Neural cell (in vitro differentiated cells): ENCODE measurements at regions not wholly inside any gene's neighbourhood (a gene's known extent, or its start where the extent isn't known, plus 50 kb on each side); places are given as distances from the start of the nearest gene placed in this dataset.
"Not testable (repeated sequence)": the region's sequence is repeated elsewhere in the genome, so short reads cannot be mapped to it uniquely, and the experiment has no call there.

Experiments
- H2AFZ ChIP-seq: fragments of 200-600, 300-800 bp; sonication (generic), shearing (Covaris generic); 2 replicates; pipeline ENCODE4 v1.6.0; 2014; ENCODE audit warnings: low read depth, mild to moderate bottlenecking, antibody characterized with exemption, low read length, moderate library complexity
- H3F3A ChIP-seq: fragments of 200-600 bp; shearing (Covaris generic); 2 replicates; pipeline ENCODE4 v1.6.1; 2016; ENCODE audit warnings: mild to moderate bottlenecking, moderate library complexity, mixed read lengths, antibody characterized with exemption, low read length; ENCODE audit not compliant: insufficient read depth, poor library complexity, severe bottlenecking
- H3K27ac ChIP-seq: fragments of 200-600, 300-800 bp; sonication (generic), shearing (Covaris generic); 2 replicates; pipeline ENCODE4 v1.5.1; 2014; ENCODE audit warnings: mild to moderate bottlenecking, low read length, moderate library complexity
- H3K27me3 ChIP-seq: fragments of 300-800, 200-600 bp; sonication (generic), shearing (Covaris generic); 2 replicates; pipeline ENCODE4 v1.6.0; 2014; ENCODE audit warnings: mild to moderate bottlenecking, low read depth, low read length, moderate library complexity; ENCODE audit not compliant: insufficient read depth
- H3K36me3 ChIP-seq: fragments of 300-800, 200-600 bp; sonication (generic), shearing (Covaris generic); 2 replicates; pipeline ENCODE4 v1.5.1; 2014; ENCODE audit warnings: mild to moderate bottlenecking, antibody characterized with exemption, low read length, moderate library complexity; ENCODE audit not compliant: insufficient read depth
- H3K4me2 ChIP-seq: fragments of 300-800, 200-600 bp; sonication (generic), shearing (Covaris generic); 2 replicates; pipeline ENCODE4 v1.6.0; 2014; ENCODE audit warnings: mild to moderate bottlenecking, low read length
- H3K4me3 ChIP-seq: fragments of 300-800, 200-600 bp; sonication (generic), shearing (Covaris generic); 2 replicates; pipeline ENCODE4 v1.5.1; 2014; ENCODE audit warnings: mild to moderate bottlenecking, low read length, moderate library complexity
- H3K79me2 ChIP-seq: fragments of 200-600 bp; shearing (Covaris generic); replicated peaks from 2 replicates; pipeline ENCODE4 v1.6.0; 2014; ENCODE audit warnings: mild to moderate bottlenecking, low read length, moderate library complexity; ENCODE audit not compliant: insufficient read depth
- H3K9ac ChIP-seq: fragments of 300-800, 200-600 bp; sonication (generic), shearing (Covaris generic); 2 replicates; pipeline ENCODE4 v1.6.1; 2016; ENCODE audit warnings: mild to moderate bottlenecking, low read length, mixed read lengths
- H3K9me2 ChIP-seq: fragments of 200-600 bp; shearing (Covaris generic); 2 replicates; pipeline ENCODE4 v1.6.1; 2016; ENCODE audit warnings: mild to moderate bottlenecking, low read length, mixed read lengths; ENCODE audit not compliant: insufficient read depth
- H3K9me3 ChIP-seq: fragments of 200-600, 300-800 bp; sonication (generic), shearing (Covaris generic); 2 replicates; pipeline ENCODE4 v1.6.1; 2016; ENCODE audit warnings: mild to moderate bottlenecking, mixed run types, low read length, moderate library complexity, mixed read lengths
- H4K20me1 ChIP-seq: fragments of 200-600 bp; shearing (Covaris generic); 2 replicates; pipeline ENCODE4 v1.6.1; 2016; ENCODE audit warnings: mild to moderate bottlenecking, mixed run types; ENCODE audit not compliant: insufficient read depth
- CTCF ChIP-seq: fragments of 450-650 bp; IDR thresholded peaks from 2 replicates; pipeline ENCODE4 v1.5.1; 2014; ENCODE audit warnings: antibody characterized with exemption, mild to moderate bottlenecking, moderate library complexity; ENCODE audit not compliant: poor library complexity, severe bottlenecking
- EP300 ChIP-seq: fragments of 450-650 bp; conservative IDR thresholded peaks from 2 replicates; pipeline ENCODE4 v1.6.1; 2014; ENCODE audit warnings: antibody characterized with exemption, mild to moderate bottlenecking, moderate library complexity; ENCODE audit not compliant: poor library complexity, severe bottlenecking
- EZH2 ChIP-seq: fragments of 200-600, 300-800 bp; shearing (Covaris generic), sonication (generic); IDR thresholded peaks from 2 replicates; pipeline ENCODE4 v1.6.1; 2014; ENCODE audit warnings: antibody characterized with exemption, low read length, borderline replicate concordance, mild to moderate bottlenecking; ENCODE audit not compliant: insufficient read depth, poor library complexity, severe bottlenecking
- MXI1 ChIP-seq: fragments of 450-650 bp; conservative IDR thresholded peaks from 2 replicates; pipeline ENCODE4 v1.6.1; 2014; ENCODE audit warnings: antibody characterized with exemption, mild to moderate bottlenecking; ENCODE audit not compliant: poor library complexity, severe bottlenecking
- POLR2AphosphoS5 ChIP-seq: IDR thresholded peaks from 2 replicates; pipeline ENCODE4 v1.6.1; 2012
- RAD21 ChIP-seq: fragments of 450-650 bp; conservative IDR thresholded peaks from 2 replicates; pipeline ENCODE4 v1.6.1; 2014; ENCODE audit warnings: antibody characterized with exemption, mild to moderate bottlenecking, moderate library complexity
- REST ChIP-seq: IDR thresholded peaks from 2 replicates; pipeline ENCODE4 v1.6.1; 2012; ENCODE audit warnings: borderline replicate concordance
- SMC3 ChIP-seq: fragments of 450-650 bp; conservative IDR thresholded peaks from 2 replicates; pipeline ENCODE4 v1.6.1; 2014; ENCODE audit warnings: antibody characterized with exemption, mild to moderate bottlenecking, moderate library complexity; ENCODE audit not compliant: poor library complexity
- TAF1 ChIP-seq: IDR thresholded peaks from 2 replicates; pipeline ENCODE4 v1.6.1; 2012; ENCODE audit warnings: low read depth

GRCh38 chr14:53712901-53713300, 243.7 kb downstream of the BMP4 start:
- not testable (repeated sequence) for H3F3A ChIP-seq, H4K20me1 ChIP-seq, H3K9me3 ChIP-seq, H3K9ac ChIP-seq, H3K36me3 ChIP-seq, H2AFZ ChIP-seq, H3K79me2 ChIP-seq, H3K27me3 ChIP-seq, H3K4me2 ChIP-seq, H3K27ac ChIP-seq, H3K4me3 ChIP-seq, H3K9me2 ChIP-seq

GRCh38 chr14:53711205-53711604, 245.4 kb downstream of the BMP4 start:
- Histone ChIP-seq H3K4me2 (no peak overlapping the region), H3K27ac (no peak overlapping the region), H2AFZ (no peak overlapping the region), H3K27me3 (no peaks in the 10 kb centered on the region), H3F3A (no peaks in the 10 kb centered on the region), H3K9me2 (no peaks in the 10 kb centered on the region), H3K9ac (no peak overlapping the region), H3K4me3 (no peak overlapping the region), H4K20me1 (no peaks in the 10 kb centered on the region), H3K36me3 (no peaks in the 10 kb centered on the region), H3K9me3 (no peaks in the 10 kb centered on the region), H3K79me2 (no peaks in the 10 kb centered on the region)
- TF ChIP-seq RAD21 = no peak
- no peak for TF ChIP-seq CTCF
- TF ChIP-seq EZH2 = no peak
- no peak for TF ChIP-seq MXI1
- TF ChIP-seq REST = no peak
- TF ChIP-seq SMC3 = no peak
- TF ChIP-seq EP300 = no peak
- TF ChIP-seq POLR2AphosphoS5 = no peak
- no peak for TF ChIP-seq TAF1

GRCh38 chr14:53710615-53711014, 246.0 kb downstream of the BMP4 start:
- Histone ChIP-seq H3K27me3 (no peaks in the 10 kb centered on the region), H3K9ac (no peak overlapping the region), H4K20me1 (no peaks in the 10 kb centered on the region), H3K27ac (no peak overlapping the region), H3K36me3 (no peaks in the 10 kb centered on the region), H3K9me2 (no peaks in the 10 kb centered on the region), H3K9me3 (no peaks in the 10 kb centered on the region), H3F3A (no peaks in the 10 kb centered on the region), H3K4me3 (no peak overlapping the region), H3K79me2 (no peaks in the 10 kb centered on the region), H3K4me2 (no peak overlapping the region), H2AFZ (no peak overlapping the region)
- no peak for TF ChIP-seq TAF1
- no peak for TF ChIP-seq EZH2
- TF ChIP-seq RAD21 = no peak
- TF ChIP-seq MXI1 = no peak
- TF ChIP-seq SMC3 = no peak
- no peak for TF ChIP-seq CTCF
- TF ChIP-seq POLR2AphosphoS5 = no peak
- TF ChIP-seq REST = no peak
- TF ChIP-seq EP300 = no peak
